ENCODE measurements at regions not wholly inside any gene's neighbourhood (a gene's known extent, or its start where the extent isn't known, plus 50 kb on each side); places are given as distances from the start of the nearest gene placed in this dataset.

- no peak for TF ChIP-seq CTCF (IDR thresholded peaks at IDR 0.05; ENCODE audit: control extremely low read depth, extremely low read depth, low read depth, missing control alignments)
- POLR2A ChIA-PET, result no interaction called here
- DNase-seq (ENCODE audit: extremely low spot score), result no peak
- CTCF ChIA-PET, result no interaction called here
Observed at GRCh38 chr5:110096419-110096818, 406.7 kb downstream of the MAN2A1 start.

DNA sequence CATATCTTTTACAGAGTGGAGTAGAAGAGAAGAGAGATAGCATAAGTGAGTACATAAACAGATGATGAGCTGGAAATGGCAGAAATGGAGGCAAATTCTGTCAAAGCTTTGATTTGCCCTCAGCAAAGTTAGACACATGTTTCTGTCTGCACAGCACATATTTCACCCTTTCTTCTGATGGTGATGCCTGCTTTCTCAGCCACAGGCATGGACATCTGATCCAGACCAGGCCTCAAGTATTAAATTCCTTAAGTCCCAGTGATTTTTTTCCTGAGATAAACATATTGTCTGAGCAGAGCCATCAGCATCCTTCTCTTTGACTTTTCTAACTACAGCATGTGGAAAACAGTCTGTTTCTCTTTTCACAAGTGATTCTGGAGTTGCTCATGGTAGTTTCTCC, 409.8 kb downstream of the MAN2A1 start:
- CTCF ChIA-PET, result interaction anchor here (1.0 kb wide), 1 partner anchor 47 kb away, joined by 3 read pairs; no protein-coding TSS in a partner anchor
- no peak for DNase-seq (ENCODE audit: extremely low spot score)
- TF ChIP-seq CTCF (IDR thresholded peaks at IDR 0.05; ENCODE audit: control extremely low read depth, extremely low read depth, low read depth, missing control alignments), result no peak
- POLR2A ChIA-PET, result no interaction called here

DNA sequence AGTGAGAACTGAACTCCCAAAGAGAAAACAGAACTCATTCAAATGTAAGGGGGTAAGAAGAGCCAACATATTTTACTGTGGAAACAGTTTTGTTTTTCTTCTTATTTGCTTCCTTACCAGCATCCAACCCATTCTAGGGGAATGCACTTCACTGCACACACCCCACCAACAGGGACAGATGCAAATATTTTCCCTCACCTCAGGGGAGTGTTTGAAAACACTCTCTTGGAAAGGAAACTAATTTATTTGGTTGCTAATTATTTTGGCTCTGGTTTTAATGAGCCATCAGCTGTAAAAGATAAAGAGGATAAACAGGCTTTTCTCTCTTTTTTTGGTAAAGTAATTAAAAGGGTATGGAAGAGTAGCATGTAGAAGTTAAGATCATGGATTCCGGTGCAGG, 413.4 kb downstream of the MAN2A1 start:
- DNase-seq (ENCODE audit: extremely low spot score), result no peak
- ChIA-PET CTCF (interaction anchor here (1.1 kb wide), 1 partner anchor 9 kb away, joined by 3 read pairs; no protein-coding TSS in a partner anchor), POLR2A (no interaction called here)
- no peak for TF ChIP-seq CTCF (IDR thresholded peaks at IDR 0.05; ENCODE audit: control extremely low read depth, extremely low read depth, low read depth, missing control alignments)

- POLR2A ChIA-PET, result no interaction called here
- no peak for DNase-seq (ENCODE audit: extremely low spot score)
- CTCF ChIA-PET, result interaction anchor here (1.5 kb wide), 1 partner anchor 28 kb away, joined by 4 read pairs; no protein-coding TSS in a partner anchor
- no peak for TF ChIP-seq CTCF (IDR thresholded peaks at IDR 0.05; ENCODE audit: control extremely low read depth, extremely low read depth, low read depth, missing control alignments)
Observed at GRCh38 chr5:110104060-110104725, 414.5 kb downstream of the MAN2A1 start.

DNA sequence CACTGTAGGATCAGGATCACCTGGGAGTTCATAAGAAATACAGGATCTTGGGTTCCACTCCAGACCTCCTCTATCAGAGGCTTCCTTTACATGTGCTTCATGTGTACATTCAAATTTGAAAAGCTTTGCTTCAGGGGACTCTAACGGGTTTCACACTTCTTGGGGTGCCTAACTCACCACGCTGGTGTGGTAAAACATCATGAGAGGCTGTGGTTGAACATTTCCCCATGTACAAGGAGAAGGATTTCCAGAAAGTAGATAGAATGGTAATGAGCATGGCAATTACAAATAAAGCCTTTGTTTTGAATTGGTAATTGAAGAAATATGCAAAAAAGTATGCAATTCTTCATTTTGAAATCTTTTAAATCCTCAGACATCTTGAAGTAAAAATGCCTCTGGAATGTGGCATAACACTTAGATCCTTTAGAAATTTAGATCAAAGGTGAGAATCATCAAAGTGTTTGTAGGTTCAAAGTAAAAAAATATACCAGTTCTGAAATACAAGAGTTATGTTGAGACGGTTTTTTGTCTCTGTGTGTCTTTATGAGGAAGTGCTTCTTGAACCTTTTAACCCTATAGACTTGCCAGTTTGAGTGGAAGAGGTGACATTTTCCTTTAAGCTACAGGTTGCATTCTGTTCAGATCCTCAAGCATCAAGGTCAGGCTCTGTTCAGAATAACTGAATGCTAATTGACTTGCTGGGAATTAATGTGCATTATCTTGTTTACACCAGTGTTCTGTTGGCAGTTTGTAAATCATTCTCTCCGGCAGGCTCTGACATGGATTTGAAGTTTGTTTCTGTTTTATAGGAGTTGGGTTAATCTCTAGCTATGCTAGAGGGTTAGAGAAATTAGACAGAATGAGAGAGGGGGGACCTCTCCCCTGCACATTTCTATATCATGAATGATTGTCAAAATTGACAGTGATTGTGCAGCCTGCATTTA, 415.3 kb downstream of the MAN2A1 start:
- no peak for TF ChIP-seq CTCF (IDR thresholded peaks at IDR 0.05; ENCODE audit: control extremely low read depth, extremely low read depth, low read depth, missing control alignments)
- POLR2A ChIA-PET, result no interaction called here
- CTCF ChIA-PET, result interaction anchor here (1.5 kb wide), 1 partner anchor 29 kb away, joined by 4 read pairs; no protein-coding TSS in a partner anchor
- no peak for DNase-seq (ENCODE audit: extremely low spot score)

DNA sequence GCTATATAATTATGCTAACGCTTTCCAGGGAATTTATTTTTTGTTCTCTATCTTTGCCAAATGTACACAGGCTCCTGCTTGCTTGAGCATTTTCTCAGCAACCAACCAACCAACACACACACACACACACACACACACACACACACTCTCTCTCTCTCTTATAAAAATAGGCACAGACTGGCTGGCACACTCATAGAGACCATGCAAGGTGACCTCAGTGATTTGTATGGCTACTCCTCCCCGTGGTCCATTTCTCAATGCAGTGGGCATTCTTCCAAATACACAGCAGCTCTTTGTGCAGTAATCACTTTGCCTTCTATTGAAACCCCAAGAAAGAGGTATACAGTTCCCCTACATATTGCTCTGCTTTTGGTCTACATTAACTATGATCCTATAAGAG, 416.0 kb downstream of the MAN2A1 start:
- CTCF ChIA-PET, result interaction anchor here (1.5 kb wide), 1 partner anchor 30 kb away, joined by 4 read pairs; no protein-coding TSS in a partner anchor
- POLR2A ChIA-PET, result no interaction called here
- DNase-seq (ENCODE audit: extremely low spot score), result no peak
- TF ChIP-seq CTCF (IDR thresholded peaks at IDR 0.05; ENCODE audit: control extremely low read depth, extremely low read depth, low read depth, missing control alignments), result no peak

Data from GM10248 (cell line).